ENCODE measurements at regions not wholly inside any gene's neighbourhood (a gene's known extent, or its start where the extent isn't known, plus 50 kb on each side); places are given as distances from the start of the nearest gene placed in this dataset.

- no peak for DNase-seq (ENCODE audit: low spot score)
- no peaks in the 10 kb centered on the region for H3K36me3 Mint-ChIP-seq (ENCODE audit: low read depth, unreplicated experiment)
- H3K9me3 Mint-ChIP-seq (ENCODE audit: unreplicated experiment) = no peaks in the 10 kb centered on the region
- no peak overlapping the region for H3K27ac Mint-ChIP-seq (ENCODE audit: unreplicated experiment)
- TF ChIP-seq, protein P1, sequence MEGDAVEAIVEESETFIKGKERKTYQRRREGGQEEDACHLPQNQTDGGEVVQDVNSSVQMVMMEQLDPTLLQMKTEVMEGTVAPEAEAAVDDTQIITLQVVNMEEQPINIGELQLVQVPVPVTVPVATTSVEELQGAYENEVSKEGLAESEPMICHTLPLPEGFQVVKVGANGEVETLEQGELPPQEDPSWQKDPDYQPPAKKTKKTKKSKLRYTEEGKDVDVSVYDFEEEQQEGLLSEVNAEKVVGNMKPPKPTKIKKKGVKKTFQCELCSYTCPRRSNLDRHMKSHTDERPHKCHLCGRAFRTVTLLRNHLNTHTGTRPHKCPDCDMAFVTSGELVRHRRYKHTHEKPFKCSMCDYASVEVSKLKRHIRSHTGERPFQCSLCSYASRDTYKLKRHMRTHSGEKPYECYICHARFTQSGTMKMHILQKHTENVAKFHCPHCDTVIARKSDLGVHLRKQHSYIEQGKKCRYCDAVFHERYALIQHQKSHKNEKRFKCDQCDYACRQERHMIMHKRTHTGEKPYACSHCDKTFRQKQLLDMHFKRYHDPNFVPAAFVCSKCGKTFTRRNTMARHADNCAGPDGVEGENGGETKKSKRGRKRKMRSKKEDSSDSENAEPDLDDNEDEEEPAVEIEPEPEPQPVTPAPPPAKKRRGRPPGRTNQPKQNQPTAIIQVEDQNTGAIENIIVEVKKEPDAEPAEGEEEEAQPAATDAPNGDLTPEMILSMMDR (IDR thresholded peaks at IDR 0.05; ENCODE audit: unreplicated experiment) = no peak
- H3K27me3 Mint-ChIP-seq (ENCODE audit: unreplicated experiment) = no peaks in the 10 kb centered on the region
- H3K4me3 Mint-ChIP-seq (ENCODE audit: unreplicated experiment) = no peak overlapping the region
- H3K4me1 Mint-ChIP-seq (ENCODE audit: unreplicated experiment) = no peaks in the 10 kb centered on the region
Observed at GRCh38 chr10:3867454-3868270, 82.7 kb upstream of the KLF6 start.

GRCh38 chr10:3866332-3866731, 81.3 kb upstream of the KLF6 start:
- Mint-ChIP-seq H3K4me3 (ENCODE audit: unreplicated experiment) (no peak overlapping the region), H3K4me1 (ENCODE audit: unreplicated experiment) (no peaks in the 10 kb centered on the region), H3K36me3 (ENCODE audit: low read depth, unreplicated experiment) (no peaks in the 10 kb centered on the region), H3K9me3 (ENCODE audit: unreplicated experiment) (no peaks in the 10 kb centered on the region), H3K27ac (ENCODE audit: unreplicated experiment) (no peak overlapping the region), H3K27me3 (ENCODE audit: unreplicated experiment) (no peaks in the 10 kb centered on the region)
- TF ChIP-seq, protein P1 (IDR thresholded peaks at IDR 0.05; ENCODE audit: unreplicated experiment) = no peak
- DNase-seq (ENCODE audit: low spot score) = no peak

DNA sequence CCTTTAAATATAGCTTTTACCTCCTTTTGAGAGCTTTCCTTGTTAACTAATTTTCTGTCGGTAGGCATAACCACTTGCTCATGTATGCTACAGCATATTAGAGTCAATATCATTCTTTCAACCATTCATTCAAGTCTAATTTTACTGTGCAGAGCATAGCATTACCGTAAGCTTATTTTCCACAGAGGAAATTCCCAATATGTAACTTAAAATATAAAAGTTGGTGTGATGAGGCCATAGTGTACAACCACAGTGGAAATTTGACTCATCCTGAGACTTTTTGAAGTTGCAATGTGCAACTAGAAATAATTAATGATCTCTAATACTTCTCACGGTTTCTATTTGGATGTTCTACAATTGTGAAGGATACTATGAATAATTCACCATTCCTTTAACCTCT, 80.6 kb upstream of the KLF6 start:
- Mint-ChIP-seq H3K4me1 (ENCODE audit: unreplicated experiment) (no peaks in the 10 kb centered on the region), H3K9me3 (ENCODE audit: unreplicated experiment) (no peaks in the 10 kb centered on the region), H3K27me3 (ENCODE audit: unreplicated experiment) (no peaks in the 10 kb centered on the region), H3K4me3 (ENCODE audit: unreplicated experiment) (no peak overlapping the region), H3K27ac (ENCODE audit: unreplicated experiment) (no peak overlapping the region), H3K36me3 (ENCODE audit: low read depth, unreplicated experiment) (no peaks in the 10 kb centered on the region)
- no peak for DNase-seq (ENCODE audit: low spot score)
- TF ChIP-seq, protein P1 (IDR thresholded peaks at IDR 0.05; ENCODE audit: unreplicated experiment) = no peak

DNA sequence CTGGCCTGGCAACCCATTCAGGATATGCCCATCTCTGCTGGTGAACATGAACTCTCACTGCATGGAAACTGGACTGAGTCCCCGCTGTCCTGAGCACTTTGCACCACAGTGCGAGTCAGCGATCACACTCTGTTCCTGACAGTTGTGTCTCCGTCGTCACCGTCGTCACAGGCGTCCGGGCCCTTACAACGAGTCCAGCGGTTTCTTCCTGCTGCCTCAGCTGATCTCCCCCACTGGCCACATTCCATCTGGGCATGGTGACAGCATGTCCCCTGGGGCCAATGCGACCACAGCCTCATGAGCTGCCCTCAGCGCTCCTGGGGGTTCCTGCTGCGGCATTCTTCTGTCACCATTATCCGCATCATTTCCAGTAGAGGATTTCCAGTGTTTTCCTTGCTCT, 76.8 kb upstream of the KLF6 start:
- DNase-seq (ENCODE audit: low spot score) = no peak
- Mint-ChIP-seq H3K36me3 (ENCODE audit: low read depth, unreplicated experiment) (no peaks in the 10 kb centered on the region), H3K27me3 (ENCODE audit: unreplicated experiment) (no peaks in the 10 kb centered on the region), H3K4me1 (ENCODE audit: unreplicated experiment) (no peaks in the 10 kb centered on the region), H3K9me3 (ENCODE audit: unreplicated experiment) (no peaks in the 10 kb centered on the region), H3K27ac (ENCODE audit: unreplicated experiment) (no peak overlapping the region), H3K4me3 (ENCODE audit: unreplicated experiment) (no peak overlapping the region)
- TF ChIP-seq, protein P1 (IDR thresholded peaks at IDR 0.05; ENCODE audit: unreplicated experiment) = no peak

DNA sequence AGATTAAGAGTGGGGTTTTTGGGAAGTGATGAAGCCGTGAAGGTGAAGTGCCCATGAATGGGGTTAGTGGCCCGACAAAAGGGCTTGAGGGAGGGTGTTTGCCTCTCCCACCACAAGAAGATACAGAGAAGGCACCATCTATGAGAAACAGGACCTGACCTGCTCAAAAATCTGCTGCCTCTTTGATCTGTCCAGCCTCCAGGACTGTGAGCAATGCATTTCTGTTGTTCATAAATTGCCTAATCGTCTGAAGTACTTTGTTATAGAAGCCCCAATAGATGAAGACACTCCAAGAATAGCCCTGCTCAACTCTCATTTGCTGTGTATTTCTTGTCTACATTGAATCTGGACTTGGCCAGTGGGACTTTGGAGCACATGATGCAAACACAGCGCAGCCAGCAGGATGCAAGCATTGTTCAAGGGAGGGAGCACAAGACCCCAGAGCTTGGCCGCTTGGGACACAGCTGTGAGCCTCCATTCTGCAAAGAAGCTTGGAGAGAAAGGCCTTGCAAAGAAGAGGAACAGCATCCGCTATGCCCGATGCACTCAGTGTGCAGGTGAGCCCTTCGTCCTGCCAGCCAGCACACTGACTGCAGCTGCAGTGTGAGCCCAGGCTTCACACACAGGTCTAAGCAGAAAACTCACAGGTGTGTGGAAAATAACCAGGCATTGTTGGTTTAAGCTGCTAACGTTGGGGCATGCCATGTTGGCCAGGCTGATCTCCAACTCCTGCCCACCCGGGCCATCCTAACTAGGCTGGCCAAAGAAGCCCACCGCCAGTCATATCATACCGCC, 73.2 kb upstream of the KLF6 start:
- Mint-ChIP-seq H3K4me1 (ENCODE audit: unreplicated experiment) (peaks cover 3% of the 10 kb centered on the region), H3K4me3 (ENCODE audit: unreplicated experiment) (no peak overlapping the region), H3K27me3 (ENCODE audit: unreplicated experiment) (peaks cover 3% of the 10 kb centered on the region), H3K9me3 (ENCODE audit: unreplicated experiment) (no peaks in the 10 kb centered on the region), H3K36me3 (ENCODE audit: low read depth, unreplicated experiment) (no peaks in the 10 kb centered on the region), H3K27ac (ENCODE audit: unreplicated experiment) (no peak overlapping the region)
- DNase-seq (ENCODE audit: low spot score) = no peak
- TF ChIP-seq, protein P1 (IDR thresholded peaks at IDR 0.05; ENCODE audit: unreplicated experiment) = no peak

Data from endothelial cell (in vitro differentiated cells).